GM19240 (cell line): ENCODE measurements at regions not wholly inside any gene's neighbourhood (a gene's known extent, or its start where the extent isn't known, plus 50 kb on each side); places are given as distances from the start of the nearest gene placed in this dataset.

Experiments used
- DNase-seq: peaks from one replicate; pipeline ENCODE4 v3.0.0; 2011; ENCODE audit warnings: low spot score; ENCODE audit not compliant: insufficient read length

DNA sequence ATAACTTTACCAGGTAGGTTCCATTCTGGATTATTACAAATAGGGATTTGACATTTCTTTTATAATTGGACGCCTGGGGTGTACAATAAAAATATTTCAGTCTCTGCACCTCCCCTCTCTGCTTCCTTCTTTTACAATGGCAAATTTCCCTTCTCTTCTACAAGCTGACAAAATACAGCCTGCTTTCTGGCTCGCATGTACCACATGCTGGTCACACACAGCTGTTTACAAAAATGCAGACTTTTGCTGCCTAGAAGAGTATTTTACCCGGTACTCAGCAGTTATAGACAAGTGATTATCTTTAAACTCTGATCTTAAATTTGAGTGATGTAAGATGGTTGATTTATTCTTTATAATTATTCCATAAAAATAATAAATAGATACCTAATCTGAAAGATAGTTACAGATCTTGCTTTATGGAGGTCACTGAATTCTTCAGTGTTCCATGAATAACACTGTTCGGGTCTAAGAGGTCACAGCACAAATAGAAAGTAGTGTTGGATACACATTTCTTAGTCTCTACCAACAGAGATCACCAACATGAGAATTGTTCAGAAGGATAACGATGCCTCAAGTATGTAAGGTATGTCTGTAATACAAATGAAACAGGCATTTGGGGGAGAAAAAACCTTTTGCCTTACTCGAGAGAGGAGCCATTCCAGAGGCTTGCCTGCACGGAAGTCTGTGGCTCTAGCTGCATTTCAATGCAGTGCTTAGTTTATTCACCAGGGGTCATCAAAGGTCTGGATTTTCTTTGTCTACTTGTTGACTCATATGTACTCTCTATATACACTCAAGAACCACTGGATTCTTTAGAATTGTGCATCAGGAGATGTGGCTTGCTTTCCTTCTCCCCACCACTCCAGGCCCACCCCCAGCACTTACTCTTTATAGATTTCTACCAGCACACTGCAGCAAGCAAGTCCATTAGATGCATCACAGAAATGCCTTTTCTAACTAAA is 206.6 kb upstream of the RFX3 start:
- DNase-seq = peak; percentile 21

DNA sequence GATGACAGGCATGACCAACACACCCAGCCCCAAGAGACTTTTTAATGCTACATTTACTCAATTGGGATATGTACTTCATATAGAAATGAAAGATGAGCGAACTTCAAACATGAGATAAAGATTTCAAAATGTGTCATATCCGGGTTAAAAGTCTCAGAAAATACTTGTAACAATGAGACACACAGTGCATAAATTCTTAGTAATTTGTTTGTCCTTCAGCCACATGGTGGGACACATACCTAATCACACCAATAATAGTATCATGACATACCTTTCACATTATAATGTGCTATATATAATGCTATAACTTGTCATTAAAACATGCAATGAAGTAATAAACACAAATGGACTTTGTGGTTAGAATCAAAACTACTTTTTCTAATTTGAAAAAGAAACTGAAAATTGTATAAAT is 204.7 kb upstream of the RFX3 start:
- DNase-seq = no peak

DNA sequence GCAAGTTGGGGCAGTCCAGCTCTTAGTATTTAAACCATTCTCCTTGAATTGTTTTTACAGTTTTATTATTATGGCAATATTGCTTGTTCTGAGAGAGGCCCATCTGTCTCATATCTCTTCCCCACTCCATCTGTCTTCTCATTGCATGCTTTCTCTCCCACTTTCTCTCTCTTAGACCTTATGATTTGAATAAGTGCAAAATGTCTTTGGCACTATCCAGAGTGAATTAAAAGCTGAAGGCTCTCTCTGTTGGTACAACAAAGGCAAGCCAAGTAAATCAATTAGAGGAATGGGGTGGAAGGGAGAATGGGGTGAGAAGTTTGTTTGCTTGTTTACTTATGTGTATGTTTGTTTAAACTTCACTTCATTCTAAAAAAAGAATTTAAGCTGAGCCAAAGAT is 195.3 kb upstream of the RFX3 start:
- DNase-seq = no peak

DNA sequence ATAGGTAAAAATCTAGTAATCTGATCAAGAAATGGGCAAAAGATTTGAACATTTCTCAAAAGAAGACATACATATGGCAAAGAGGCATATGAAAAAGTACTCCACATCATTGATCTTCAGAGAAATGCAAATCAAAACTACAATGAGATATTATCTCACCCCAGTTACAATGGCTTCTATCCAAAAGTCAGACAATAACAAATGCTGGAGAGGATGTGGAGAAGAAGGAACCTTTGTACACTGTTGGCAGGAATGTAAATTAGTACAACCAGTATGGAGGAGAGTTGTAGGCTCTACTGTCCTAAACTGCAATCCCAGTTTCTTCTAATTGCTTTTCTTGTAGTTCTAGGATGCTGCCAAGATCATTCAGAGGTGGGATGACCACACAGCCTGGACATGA is 193.5 kb upstream of the RFX3 start:
- no peak for DNase-seq

DNA sequence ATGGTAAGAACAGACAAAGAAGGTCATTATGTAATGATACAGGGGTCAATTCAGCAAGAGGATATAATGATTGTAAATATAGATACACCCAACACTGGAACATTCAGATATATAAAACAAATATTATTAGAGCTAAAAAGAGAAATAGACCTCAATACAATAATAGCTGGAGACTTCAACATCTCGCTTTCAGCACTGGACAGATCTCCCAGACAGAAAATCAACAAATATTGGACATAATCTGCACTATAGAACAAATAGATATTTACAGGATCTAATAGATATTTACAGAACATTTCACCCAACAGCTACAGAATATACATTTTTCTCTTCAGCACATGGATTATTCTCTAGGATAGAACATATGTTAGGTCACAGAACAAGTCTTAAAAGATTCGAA is 190.6 kb upstream of the RFX3 start:
- DNase-seq = no peak

DNA sequence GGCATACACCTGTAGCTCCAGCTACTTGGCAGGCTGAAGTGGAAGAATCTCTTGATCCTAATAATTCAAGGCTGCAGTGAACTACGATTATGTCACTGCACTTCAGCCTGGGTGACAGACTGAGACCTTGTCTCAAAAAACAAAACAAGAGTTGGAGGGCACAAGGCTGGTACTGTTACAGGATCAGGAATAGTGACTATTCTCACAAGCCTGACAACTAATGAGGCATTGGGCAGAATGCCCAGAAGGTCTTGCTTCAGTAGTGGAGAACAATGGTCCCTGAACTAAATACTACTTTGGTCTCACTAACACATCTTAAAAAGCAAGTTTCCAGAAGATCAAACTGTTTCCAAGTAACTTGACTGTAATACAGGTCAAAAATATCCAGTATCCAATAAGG is 182.9 kb upstream of the RFX3 start:
- DNase-seq = no peak

DNA sequence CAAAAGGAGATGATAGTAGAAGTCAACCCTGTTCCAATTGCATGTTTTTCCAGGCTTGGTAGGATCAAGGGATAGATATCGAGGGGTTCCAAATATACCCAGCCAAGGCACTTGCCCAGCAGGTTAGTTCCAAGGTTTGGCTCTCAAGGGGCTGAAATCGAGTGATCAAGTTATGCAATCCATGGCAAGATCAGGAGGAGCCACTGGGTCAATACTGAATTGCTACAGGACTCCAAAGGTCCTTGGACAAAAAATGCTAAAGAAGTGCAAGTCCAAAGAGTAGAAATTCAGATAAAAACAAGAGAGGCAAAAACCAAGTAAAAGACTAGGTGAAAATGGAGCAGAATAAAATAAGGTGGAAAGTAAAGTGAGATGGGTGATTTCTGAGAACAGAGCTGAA is 179.1 kb upstream of the RFX3 start:
- no peak for DNase-seq

DNA sequence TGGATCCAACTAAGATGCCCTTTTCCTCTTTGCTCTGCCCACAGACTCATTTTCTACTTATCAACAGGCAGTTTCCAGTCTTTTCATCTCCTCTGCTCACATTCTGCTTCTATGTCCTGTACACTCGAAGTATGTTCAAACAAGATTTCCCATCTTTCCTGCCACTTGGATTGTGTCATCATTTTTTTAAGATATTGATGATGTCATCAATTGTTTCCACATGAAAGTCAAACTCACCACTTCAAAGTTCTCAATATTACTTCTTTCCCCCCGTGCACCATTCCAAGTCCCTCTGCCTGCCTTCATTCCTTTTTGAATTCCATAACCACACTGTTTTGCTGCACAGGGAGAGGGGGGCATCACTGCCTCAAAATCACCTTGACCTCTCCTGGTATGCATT is 175.0 kb upstream of the RFX3 start:
- no peak for DNase-seq

DNA sequence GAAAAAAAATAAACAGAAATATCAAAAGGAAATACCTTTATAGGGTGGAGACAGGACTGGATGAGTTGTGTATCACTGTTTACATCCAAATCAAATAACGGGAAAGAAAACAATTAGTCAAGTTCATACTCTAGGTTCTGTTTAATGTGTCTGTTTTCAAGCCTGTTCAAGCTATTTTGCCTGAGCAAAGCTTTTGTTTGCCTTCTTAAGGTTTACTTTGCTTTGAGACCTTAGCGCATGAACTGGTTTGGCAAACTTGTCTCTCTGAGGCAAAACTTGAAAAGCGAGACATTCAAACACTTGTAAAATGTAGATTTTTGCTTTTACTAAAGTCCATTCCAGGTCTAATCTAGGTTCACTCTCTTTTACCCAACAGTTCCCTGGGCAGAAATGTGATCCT is 174.1 kb upstream of the RFX3 start:
- no peak for DNase-seq

DNA sequence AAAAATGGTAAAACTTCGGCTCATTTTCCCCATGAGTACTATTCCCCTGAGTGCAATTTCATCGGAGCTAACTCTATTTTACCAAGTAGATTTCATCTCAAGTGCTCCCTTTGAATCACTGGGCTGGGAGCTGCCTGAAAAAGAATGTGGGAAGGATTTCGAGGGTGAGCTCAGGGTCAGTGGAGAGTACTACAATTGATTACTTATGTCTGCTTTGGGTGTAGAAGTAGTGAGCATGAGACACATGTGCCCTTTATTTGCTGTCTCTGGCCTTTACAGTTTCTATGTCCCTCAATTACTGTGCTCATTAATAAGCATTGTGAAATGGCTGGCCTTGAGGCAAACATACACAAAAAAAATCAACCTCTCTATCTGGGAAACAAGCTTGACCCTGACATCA is 172.7 kb upstream of the RFX3 start:
- no peak for DNase-seq

DNA sequence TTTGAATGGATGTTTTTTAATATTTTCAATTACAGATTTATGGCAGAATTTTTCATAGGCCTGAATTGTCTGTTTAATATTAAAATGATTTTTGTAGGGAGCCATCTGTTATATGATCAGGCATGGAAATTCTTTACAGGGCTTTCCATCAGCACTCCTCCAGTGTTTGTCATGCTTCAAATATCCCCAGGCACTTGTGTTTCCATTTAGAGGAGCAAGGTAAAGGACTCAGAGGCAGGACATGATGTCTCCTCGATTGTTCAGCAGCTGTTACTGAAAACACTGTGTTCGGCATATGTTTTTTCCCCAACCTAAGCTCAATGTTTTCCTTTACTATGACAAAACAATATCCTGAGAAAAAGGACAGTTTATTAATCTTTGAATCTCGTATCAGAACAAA is 172.3 kb upstream of the RFX3 start:
- DNase-seq = no peak

DNA sequence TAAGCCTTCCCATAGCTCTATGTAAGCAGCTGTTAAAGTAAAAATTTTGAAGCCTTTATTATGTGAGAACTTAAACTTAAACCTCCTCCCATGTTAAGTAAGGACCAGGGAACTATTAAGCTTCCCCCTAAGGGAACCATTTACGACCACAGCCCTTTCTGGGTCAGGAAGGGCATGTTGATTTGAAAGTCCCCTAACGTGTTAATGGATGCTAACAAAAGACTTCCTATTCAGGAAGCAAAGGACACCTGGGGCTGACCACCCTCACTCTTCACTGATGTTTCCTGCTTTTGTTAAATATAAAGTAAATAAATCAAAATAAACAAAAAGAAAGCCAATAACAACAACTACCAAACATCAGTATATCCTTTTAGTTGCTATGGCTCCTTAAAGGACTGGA is 170.6 kb upstream of the RFX3 start:
- no peak for DNase-seq

DNA sequence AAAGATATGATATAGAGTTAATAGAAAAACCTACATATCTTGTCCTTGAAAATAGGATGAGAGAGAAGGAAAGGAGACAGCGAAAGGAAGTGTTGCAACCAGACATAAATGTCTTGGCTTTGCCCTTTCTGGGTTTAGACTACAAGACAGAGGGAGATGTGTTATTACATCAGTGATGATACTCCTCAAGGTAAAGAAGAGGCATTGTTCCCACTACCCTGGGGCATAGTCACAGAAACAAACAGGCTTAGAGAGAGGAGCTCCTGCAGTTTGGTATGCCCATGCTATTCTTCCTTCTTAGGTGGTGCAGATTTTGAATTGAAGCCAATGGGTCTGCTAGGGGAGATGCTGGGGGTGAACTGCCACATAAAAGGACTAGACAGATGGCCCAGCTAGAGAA is 166.8 kb upstream of the RFX3 start:
- no peak for DNase-seq

DNA sequence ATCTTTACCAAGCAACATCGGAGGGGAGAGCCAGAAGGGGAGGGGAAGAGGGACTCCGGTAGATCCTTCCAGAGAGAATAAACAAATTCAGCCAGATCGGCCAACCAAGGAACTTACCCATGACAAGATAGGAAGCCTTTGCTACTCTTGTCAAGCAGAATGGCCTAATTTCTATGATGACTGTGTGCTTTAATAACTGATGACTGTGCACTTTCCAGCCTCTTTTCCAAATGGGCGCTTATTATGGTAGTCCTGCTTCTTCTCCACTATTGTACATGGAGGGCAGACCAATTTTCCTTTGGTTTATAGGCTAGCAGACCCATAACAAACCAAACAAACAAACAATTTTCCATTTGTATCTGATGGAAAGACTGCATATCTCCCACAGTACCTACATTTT is 163.8 kb upstream of the RFX3 start:
- no peak for DNase-seq

DNA sequence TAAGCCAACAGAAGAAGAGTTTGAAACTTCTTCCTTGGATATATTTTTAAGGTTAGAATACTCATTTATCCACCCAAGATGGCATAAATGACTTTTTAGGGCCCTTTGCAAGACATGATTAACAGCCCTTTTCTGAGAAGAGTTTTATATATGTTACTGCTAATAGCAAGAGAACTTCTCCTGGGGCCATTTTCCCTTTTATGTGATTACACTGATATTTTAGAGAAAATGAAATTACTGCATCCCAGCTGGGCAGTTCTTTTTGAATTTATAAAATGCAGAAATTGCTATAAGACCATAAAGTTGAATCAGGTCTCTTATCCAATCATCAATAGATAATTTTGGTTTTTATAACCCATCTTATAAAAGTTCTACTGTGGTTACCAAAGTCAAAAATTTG is 161.3 kb upstream of the RFX3 start:
- DNase-seq = no peak

DNA sequence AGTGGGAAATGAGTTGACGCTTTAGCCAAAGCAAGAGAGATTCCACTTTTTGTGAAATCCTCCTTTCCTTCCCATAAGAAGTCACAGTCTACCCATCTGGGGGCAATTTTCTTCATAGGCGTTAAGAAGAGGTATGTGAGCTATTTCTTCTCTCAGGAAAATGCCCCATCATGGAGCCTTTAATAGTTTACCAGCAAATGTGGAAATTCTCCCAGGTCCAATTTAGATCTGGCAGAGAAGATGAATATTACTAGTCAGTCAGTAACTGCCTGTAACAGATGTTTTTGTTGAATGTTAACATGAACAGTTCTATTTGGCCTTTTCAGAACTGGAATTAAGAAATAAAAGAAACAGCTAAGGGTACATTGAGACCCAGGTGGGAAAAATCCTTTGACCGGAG is 156.4 kb upstream of the RFX3 start:
- no peak for DNase-seq

DNA sequence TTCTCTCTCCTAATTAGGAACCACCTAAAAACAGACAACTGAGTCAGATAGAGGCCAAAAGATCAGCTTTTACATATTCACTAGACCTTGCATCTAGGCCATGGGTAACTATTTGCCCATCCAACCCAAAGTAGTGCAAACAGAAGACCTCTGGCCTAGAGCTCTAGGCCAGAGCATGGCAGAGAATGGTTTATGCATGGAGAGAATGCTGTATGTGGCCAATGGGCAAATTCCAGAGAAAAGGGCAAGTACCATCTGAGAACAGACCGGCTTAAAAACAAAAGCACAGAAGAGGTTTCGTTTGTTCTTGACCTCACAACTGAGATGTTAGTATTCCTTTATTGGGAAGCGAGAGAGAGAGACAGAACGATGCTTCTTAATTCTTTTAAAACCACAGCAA is 151.7 kb upstream of the RFX3 start:
- DNase-seq = no peak

DNA sequence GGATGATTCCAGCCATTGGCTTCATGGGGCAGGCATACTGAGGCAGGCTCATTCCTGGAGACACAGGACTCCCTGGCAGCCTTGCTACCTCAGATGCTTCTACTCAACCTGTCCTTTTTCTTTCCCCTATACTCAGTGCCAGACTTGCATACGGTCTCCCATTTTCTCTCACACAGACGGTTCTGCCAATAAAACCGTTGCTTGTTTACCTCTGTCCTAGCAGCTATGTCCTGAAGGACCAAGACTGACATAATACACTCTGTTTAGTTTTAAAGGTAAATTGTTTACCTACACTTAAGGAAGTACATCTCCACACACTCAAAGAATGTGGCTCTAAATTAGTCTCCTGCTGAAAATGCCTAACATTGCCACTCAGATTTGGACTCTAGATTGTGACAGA is 151.0 kb upstream of the RFX3 start:
- no peak for DNase-seq

DNA sequence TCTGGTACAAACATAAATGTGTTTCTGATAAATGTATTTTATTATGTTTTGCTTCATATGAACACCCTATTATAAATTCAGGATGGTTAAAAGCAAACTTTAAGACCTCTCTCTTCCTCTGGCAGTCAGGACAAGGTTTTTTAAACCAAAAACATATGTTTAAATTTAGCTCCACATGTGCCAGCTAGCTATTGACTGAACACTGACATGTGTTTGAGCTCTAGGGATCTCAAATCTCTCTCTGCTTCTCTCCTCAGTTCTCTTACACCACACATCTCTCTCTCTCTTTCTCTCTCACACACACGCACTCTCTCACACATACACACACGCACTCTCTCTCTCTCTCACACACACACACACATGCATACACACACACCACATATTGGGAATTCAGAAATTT is 150.1 kb upstream of the RFX3 start:
- no peak for DNase-seq

DNA sequence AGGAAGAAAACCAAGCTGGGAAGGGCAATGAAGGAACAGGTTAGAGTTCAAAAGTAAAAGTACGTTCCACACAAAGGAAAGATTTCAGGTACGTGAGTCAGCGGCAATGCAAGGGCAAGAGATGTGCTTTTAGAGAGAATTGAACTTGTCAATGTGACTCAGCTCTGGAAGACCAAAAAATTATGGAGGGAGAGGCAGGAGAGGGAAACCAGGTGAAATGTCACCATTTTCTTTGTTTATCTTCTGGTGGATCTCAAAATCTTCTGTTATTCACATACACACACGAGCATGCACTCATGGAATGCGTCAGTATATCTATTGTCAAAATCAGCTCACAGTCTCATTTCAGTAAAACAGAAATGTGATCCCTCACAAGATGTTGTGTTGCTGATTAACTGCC is 148.8 kb upstream of the RFX3 start:
- DNase-seq = no peak

DNA sequence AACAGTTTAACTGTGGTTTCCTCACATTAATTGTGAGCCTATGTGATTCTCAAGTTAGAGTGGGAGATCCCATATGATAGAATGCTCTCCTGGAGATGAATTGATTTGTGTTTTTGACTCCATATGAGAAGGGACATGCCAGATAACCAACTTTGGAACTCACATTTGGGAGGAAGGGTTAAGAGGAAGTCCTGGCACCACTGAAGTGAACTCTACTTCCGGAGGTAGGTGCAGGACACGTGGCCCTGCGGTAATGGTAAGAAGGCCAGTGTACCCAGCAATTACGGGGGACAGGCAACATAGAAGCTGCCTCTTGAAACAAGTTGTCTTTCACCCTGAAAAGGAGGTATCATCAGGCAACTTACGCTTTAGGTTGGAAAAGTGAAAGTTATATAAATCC is 146.6 kb upstream of the RFX3 start:
- DNase-seq = no peak

DNA sequence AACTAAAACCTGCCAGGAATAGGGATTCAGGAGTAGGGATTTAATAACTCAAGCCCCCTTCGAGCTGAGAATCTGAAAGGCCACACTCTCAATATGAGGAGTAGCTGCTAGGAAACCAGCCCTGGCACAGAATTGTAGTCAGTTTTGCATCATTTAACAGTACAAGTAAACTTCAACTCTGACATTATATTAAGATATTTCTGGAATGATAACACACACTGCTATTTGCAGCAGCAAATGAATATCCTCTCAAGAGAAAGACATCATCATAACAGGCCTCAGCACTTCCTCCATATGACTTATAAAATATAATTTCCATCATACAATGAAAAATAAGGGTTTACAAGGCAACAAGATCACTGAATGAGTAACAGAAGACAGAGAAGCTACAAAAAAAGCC is 138.2 kb upstream of the RFX3 start:
- DNase-seq = no peak

DNA sequence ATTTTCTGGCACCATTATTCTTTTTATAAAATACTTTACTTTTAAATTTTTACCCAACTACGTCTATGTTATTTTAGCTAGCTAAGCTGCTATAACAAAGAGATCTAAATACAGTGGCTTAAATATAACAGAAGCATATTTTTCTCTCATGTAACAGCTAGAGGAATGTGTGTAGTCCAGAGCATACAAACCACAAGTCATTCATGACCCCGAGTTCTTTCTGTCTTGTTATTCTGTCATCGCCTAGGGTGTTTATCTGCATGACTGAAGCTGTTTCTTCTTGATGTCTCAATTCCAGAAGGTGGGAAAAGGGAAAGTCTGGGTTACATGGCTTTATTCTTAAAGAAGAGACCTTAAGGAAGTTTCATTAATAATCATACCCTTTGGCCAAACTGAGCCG is 136.9 kb upstream of the RFX3 start:
- no peak for DNase-seq

DNA sequence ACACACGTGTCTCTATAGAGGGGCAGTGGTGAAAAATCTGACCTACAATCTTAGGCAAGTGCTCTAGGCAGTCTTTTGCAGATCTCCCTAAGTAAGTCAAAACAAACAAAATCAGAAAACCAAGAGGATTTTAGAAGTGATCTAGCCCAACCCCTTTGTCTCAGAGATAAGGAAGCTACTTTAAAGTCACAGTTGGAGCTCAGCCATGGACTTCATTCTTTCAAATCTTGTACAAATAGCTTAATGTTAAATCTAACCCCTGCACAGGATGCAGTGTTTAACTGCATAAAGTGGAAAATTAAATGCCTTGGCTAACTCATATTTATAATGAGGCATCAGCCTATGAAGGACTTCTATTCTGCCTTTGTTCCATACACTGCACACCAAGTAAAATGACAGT is 135.1 kb upstream of the RFX3 start:
- DNase-seq = no peak
